ENCODE measurements at regions not wholly inside any gene's neighbourhood (a gene's known extent, or its start where the extent isn't known, plus 50 kb on each side); places are given as distances from the start of the nearest gene placed in this dataset.

GRCh38 chr6:76867182-76867581 is 596.1 kb downstream of the HTR1B start:
- TF ChIP-seq CTCF (IDR thresholded peaks at IDR 0.05; ENCODE audit: insufficient read depth in 1 of 2, low read depth in 1 of 2, low read length in 1 of 2, severe bottlenecking in 1 of 2, unreplicated experiment in 1 of 2): no peak
- Mint-ChIP-seq H3K36me3 (ENCODE audit: insufficient read depth, unreplicated experiment) (no peaks in the 10 kb centered on the region), H3K27me3 (ENCODE audit: insufficient read depth, unreplicated experiment) (no peaks in the 10 kb centered on the region), H3K27ac (ENCODE audit: unreplicated experiment) (no peak overlapping the region), H3K4me3 (ENCODE audit: unreplicated experiment) (no peak overlapping the region), H3K9me3 (ENCODE audit: unreplicated experiment) (no peaks in the 10 kb centered on the region), H3K4me1 (ENCODE audit: low read depth, unreplicated experiment) (no peaks in the 10 kb centered on the region)
- no TSS peak for BruUV-seq (replicated peaks)
- POLR2A ChIA-PET: no interaction called here
- no peaks in the 10 kb centered on the region for H3K9me3 ChIP-seq
- H3K4me3 ChIP-seq (ENCODE audit: low read depth, low read length): no peak overlapping the region
- no peak for DNase-seq
- no peaks in the 10 kb centered on the region for H3K36me3 ChIP-seq (ENCODE audit: control insufficient read depth, insufficient read depth, low read length)
- no peaks in the 10 kb centered on the region for H3K4me1 ChIP-seq
- CTCF ChIA-PET: no interaction called here
- intact Hi-C loops (cut with micrococcal nuclease; ENCODE audit: unreplicated experiment): no loop called here
- H3K27me3 ChIP-seq (replicated peaks; ENCODE audit: control insufficient read depth, insufficient read depth, low read length): no peaks in the 10 kb centered on the region

GRCh38 chr6:76866091-76866915 is 597.0 kb downstream of the HTR1B start:
- no peak overlapping the region for H3K4me3 Mint-ChIP-seq (ENCODE audit: unreplicated experiment)
- Histone ChIP-seq H3K36me3 (ENCODE audit: control insufficient read depth, insufficient read depth, low read length) (no peaks in the 10 kb centered on the region), H3K4me1 (no peaks in the 10 kb centered on the region), H3K9me3 (no peaks in the 10 kb centered on the region), H3K27me3 (replicated peaks; ENCODE audit: control insufficient read depth, insufficient read depth, low read length) (no peaks in the 10 kb centered on the region), H3K4me3 (ENCODE audit: low read depth, low read length) (no peak overlapping the region)
- no peak overlapping the region for H3K27ac Mint-ChIP-seq (ENCODE audit: unreplicated experiment)
- POLR2A ChIA-PET: no interaction called here
- no peaks in the 10 kb centered on the region for H3K36me3 Mint-ChIP-seq (ENCODE audit: insufficient read depth, unreplicated experiment)
- no TSS peak for BruUV-seq (replicated peaks)
- H3K9me3 Mint-ChIP-seq (ENCODE audit: unreplicated experiment): no peaks in the 10 kb centered on the region
- no peak for DNase-seq
- intact Hi-C loops (cut with micrococcal nuclease; ENCODE audit: unreplicated experiment): no loop called here
- no peaks in the 10 kb centered on the region for H3K27me3 Mint-ChIP-seq (ENCODE audit: insufficient read depth, unreplicated experiment)
- no peak for TF ChIP-seq CTCF (IDR thresholded peaks at IDR 0.05; ENCODE audit: insufficient read depth in 1 of 2, low read depth in 1 of 2, low read length in 1 of 2, severe bottlenecking in 1 of 2, unreplicated experiment in 1 of 2)
- CTCF ChIA-PET: no interaction called here
- no peaks in the 10 kb centered on the region for H3K4me1 Mint-ChIP-seq (ENCODE audit: low read depth, unreplicated experiment)

DNA sequence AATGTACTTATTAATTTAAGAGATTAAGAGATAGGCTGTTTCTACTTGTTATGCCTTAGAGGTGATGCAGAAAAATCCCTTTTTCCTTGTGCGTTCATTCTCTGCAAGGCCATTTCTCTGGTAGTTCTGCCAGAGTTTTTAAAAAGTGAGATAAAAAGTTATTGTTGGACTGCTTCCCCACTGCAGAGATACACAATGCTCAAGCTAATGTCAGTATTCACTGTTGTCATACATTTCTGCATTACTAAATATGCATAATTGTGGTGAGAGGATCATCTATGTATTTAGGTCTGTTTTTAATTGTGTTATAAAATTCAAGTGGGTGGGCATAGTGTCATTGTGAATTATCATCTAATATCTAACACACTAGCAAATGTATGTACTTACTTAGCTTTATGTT is 600.4 kb downstream of the HTR1B start:
- no TSS peak for BruUV-seq (replicated peaks)
- no peak overlapping the region for H3K27ac Mint-ChIP-seq (ENCODE audit: unreplicated experiment)
- H3K27me3 Mint-ChIP-seq (ENCODE audit: insufficient read depth, unreplicated experiment): no peaks in the 10 kb centered on the region
- Histone ChIP-seq H3K9me3 (no peaks in the 10 kb centered on the region), H3K27me3 (replicated peaks; ENCODE audit: control insufficient read depth, insufficient read depth, low read length) (no peaks in the 10 kb centered on the region), H3K4me3 (ENCODE audit: low read depth, low read length) (no peak overlapping the region), H3K4me1 (no peaks in the 10 kb centered on the region), H3K36me3 (ENCODE audit: control insufficient read depth, insufficient read depth, low read length) (no peaks in the 10 kb centered on the region)
- DNase-seq: no peak
- intact Hi-C loops (cut with micrococcal nuclease; ENCODE audit: unreplicated experiment): loop anchor here (5.0 kb wide), 1 partner anchor 181 kb away; no protein-coding TSS in a partner anchor
- no peaks in the 10 kb centered on the region for H3K4me1 Mint-ChIP-seq (ENCODE audit: low read depth, unreplicated experiment)
- no peak overlapping the region for H3K4me3 Mint-ChIP-seq (ENCODE audit: unreplicated experiment)
- H3K36me3 Mint-ChIP-seq (ENCODE audit: insufficient read depth, unreplicated experiment): no peaks in the 10 kb centered on the region
- POLR2A ChIA-PET: no interaction called here
- no peaks in the 10 kb centered on the region for H3K9me3 Mint-ChIP-seq (ENCODE audit: unreplicated experiment)
- CTCF ChIA-PET: no interaction called here
- TF ChIP-seq CTCF (IDR thresholded peaks at IDR 0.05; ENCODE audit: insufficient read depth in 1 of 2, low read depth in 1 of 2, low read length in 1 of 2, severe bottlenecking in 1 of 2, unreplicated experiment in 1 of 2): no peak
